Esophagus muscularis mucosa (tissue), 4 donors: ENCODE measurements at regions not wholly inside any gene's neighbourhood (a gene's known extent, or its start where the extent isn't known, plus 50 kb on each side); places are given as distances from the start of the nearest gene placed in this dataset.

Source experiments
- DNase-seq: peaks from one replicate; pipeline ENCODE4 v3.0.0-alpha.2; 2017; ENCODE audit errors: extremely low spot score
- H3K27ac ChIP-seq, 4 donors: fragments of 200-600 bp; sonication (generic); replicated peaks in 1 of 4; 1 replicate in 3 of 4; 2 replicates in 1 of 4; pipeline ENCODE4 v1.5.1; 2016 to 2019; ENCODE audit warnings: mild to moderate bottlenecking in 1 of 4
- H3K27me3 ChIP-seq, 4 donors: fragments of 200-600 bp; sonication (generic); one replicate each; pipeline versions ENCODE4 v1.5.1 to v1.6.0; 2016 to 2019
- H3K36me3 ChIP-seq, 4 donors: fragments of 200-600 bp; sonication (generic); one replicate each; pipeline ENCODE4 v1.5.1; 2016 to 2019
- H3K4me1 ChIP-seq, 4 donors: fragments of 200-600 bp; sonication (generic); one replicate each; pipeline ENCODE4 v1.5.1; 2016 to 2019
- H3K4me3 ChIP-seq, 4 donors: fragments of 200-600 bp; sonication (generic); 1 replicate in 2 of 4; 2 replicates in 2 of 4; pipeline ENCODE4 v1.5.1; 2016 to 2019; ENCODE audit warnings: mild to moderate bottlenecking in 4 of 4, moderate library complexity in 1 of 4
- H3K9me3 ChIP-seq, 4 donors: fragments of 200-600 bp; sonication (generic); 1 replicate in 3 of 4; 2 replicates in 1 of 4; pipeline ENCODE4 v1.5.1; 2016 to 2019
- CTCF ChIP-seq, 3 experiments: fragments of 200-600 bp in 2 of 3; fragments of 450-650 bp in 1 of 3; sonication (generic) in 2 of 3; IDR thresholded peaks; one replicate each; pipeline ENCODE4 v1.5.1; 2017 to 2019; ENCODE audit warnings: antibody characterized with exemption in 3 of 3, mild to moderate bottlenecking in 2 of 3, moderate library complexity in 1 of 3
- EP300 ChIP-seq: sonication (generic); formaldehyde crosslinking; IDR thresholded peaks from one replicate; pipeline ENCODE4 v1.6.1; 2017; ENCODE audit warnings: antibody characterized with exemption
- POLR2A ChIP-seq: fragments of 450-650 bp; IDR thresholded peaks from one replicate; pipeline ENCODE4 v1.6.1; 2017; ENCODE audit warnings: antibody characterized with exemption, moderate library complexity, mild to moderate bottlenecking, low read depth
- POLR2AphosphoS5 ChIP-seq, 2 donors: sonication (generic); formaldehyde crosslinking; IDR thresholded peaks; one replicate each; pipeline ENCODE4 v1.6.1; 2017; ENCODE audit warnings: antibody characterized with exemption in 2 of 2
- WGBS: methylation state at CpG from one replicate; pipeline ENCODE4 v1.1.5; 2018; 5-methylcytosine and 5-hydroxymethylcytosine counted together
- intact Hi-C: fragments of 100-400 bp; cut with DNase I; formaldehyde crosslinking; loops from one replicate; pipeline ENCODE4 v1.15.1; 2023

DNA sequence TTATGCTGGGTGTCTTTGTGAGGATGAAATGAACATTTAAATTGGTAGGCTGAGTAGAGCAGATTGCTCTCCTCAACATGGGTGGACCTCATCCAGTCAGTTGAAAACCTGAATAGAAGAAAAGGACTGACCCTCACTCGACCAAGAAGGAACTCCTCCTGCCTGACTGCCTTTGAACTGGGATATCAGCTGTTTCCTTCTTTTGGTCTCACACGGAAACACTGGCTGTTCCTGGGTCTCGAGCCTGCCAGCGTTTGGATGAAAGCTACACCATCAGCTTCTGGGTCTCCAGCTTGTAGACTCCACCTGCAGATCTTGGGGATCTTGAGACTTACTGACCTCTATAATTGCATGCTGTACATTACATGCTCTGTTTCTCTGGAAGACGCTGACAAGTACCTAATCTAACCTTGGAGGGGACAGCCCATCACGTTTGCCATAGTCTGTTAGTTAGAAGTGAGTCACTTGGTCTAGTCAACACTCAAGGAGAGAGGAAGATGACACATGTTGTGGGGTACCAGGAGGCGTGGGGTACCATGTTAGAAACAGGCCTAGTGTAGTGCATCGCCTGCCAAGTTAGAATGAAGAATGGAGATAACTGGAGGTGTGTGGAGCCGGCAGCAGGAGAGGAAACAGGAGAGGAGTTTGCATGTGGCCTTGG, 267.0 kb downstream of the MREG start:
- 77% methylated on average over 9 of the region's 9 CpGs for WGBS

DNA sequence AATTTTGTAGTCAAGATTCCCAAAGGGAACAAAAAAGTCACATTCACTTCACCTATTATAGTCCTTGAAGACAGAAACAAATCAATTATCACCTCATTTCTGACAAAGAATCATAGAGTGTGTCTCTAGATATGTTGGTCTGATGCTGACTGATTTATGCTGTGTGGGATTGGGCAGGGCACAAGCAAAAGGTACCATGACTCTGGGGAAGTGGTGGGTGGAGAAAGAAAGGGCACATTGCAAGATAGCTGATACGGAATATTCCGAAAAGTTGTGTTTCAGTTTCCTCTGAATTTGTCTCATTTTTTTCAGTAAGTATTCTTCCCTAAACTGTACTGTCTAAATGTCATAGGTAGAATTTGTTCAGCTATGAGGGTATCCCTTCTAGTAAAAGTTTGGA, 268.0 kb downstream of the MREG start:
- Histone ChIP-seq H3K27ac (no peak overlapping the region), H3K4me3 (no peak overlapping the region), H3K9me3 (no peaks in the 10 kb centered on the region), H3K27me3 (no peaks in the 10 kb centered on the region), H3K4me1 (peaks cover 8 to 44% (median 31%) of the 10 kb centered on the region in 4 donors), H3K36me3 (no peaks in the 10 kb centered on the region)
- intact Hi-C loops: no loop called here
- TF ChIP-seq POLR2AphosphoS5 (IDR thresholded peaks at IDR 0.05) (no peak), POLR2A (no peak), EP300 (no peak), CTCF (IDR thresholded peaks at IDR 0.05) (no peak)
- no peak for DNase-seq
- 86% methylated on average over 2 of the region's 2 CpGs for WGBS

More for the DNA sequence above, 267.0 kb downstream of the MREG start:
- Histone ChIP-seq H3K36me3 (no peaks in the 10 kb centered on the region), H3K27ac (no peak overlapping the region), H3K4me1 (peaks cover 8 to 55% (median 42%) of the 10 kb centered on the region in 4 donors), H3K4me3 (no peak overlapping the region), H3K9me3 (no peaks in the 10 kb centered on the region), H3K27me3 (no peaks in the 10 kb centered on the region)
- TF ChIP-seq CTCF (IDR thresholded peaks at IDR 0.05): no peak
- no peak for TF ChIP-seq POLR2A
- TF ChIP-seq POLR2AphosphoS5 (IDR thresholded peaks at IDR 0.05): no peak
- TF ChIP-seq EP300: no peak
- no peak for DNase-seq
- intact Hi-C loops: no loop called here

DNA sequence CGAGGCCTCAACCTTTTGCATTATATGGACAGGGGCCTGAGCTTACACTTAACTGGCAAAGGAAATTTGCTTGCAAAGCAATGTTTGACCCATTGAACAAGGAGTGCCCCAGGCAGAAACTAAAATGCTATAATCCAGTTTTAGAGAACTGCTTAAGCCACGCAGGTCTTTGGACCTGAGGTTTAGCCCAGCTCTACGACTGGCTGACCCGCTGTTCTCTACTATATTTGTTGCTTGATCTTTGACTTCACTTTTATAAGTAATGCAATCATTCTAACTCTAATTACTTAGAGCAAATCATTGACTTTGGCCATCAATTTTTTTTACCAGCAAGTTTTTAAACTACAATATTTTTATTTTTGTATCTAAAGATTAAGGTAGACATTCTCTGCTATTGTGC, 268.8 kb downstream of the MREG start:
- Histone ChIP-seq H3K4me3 (no peak overlapping the region), H3K4me1 (peaks cover 6 to 36% (median 23%) of the 10 kb centered on the region in 4 donors), H3K36me3 (no peaks in the 10 kb centered on the region), H3K9me3 (no peaks in the 10 kb centered on the region), H3K27ac (no peak overlapping the region), H3K27me3 (no peaks in the 10 kb centered on the region)
- intact Hi-C loops: no loop called here
- 98% methylated on average over 4 of the region's 4 CpGs for WGBS
- TF ChIP-seq EP300: no peak
- TF ChIP-seq POLR2AphosphoS5 (IDR thresholded peaks at IDR 0.05): no peak
- no peak for TF ChIP-seq POLR2A
- no peak for TF ChIP-seq CTCF (IDR thresholded peaks at IDR 0.05)
- no peak for DNase-seq

GRCh38 chr2:215743066-215743465, 270.3 kb downstream of the MREG start:
- Histone ChIP-seq H3K9me3 (no peaks in the 10 kb centered on the region), H3K27ac (no peak overlapping the region), H3K36me3 (no peaks in the 10 kb centered on the region), H3K4me3 (no peak overlapping the region), H3K27me3 (no peaks in the 10 kb centered on the region), H3K4me1 (peaks cover 0 to 22% (median 9%) of the 10 kb centered on the region in 4 donors)
- no peak for TF ChIP-seq EP300
- DNase-seq: no peak
- intact Hi-C loops: no loop called here

GRCh38 chr2:215742021-215742420, 271.3 kb downstream of the MREG start:
- no peak overlapping the region for H3K4me3 ChIP-seq
- no peaks in the 10 kb centered on the region for H3K36me3 ChIP-seq
- no peaks in the 10 kb centered on the region for H3K9me3 ChIP-seq
- WGBS: 94% methylated on average over 2 of the region's 2 CpGs
- DNase-seq: no peak
- TF ChIP-seq EP300: no peak
- TF ChIP-seq CTCF (IDR thresholded peaks at IDR 0.05): no peak
- no peak for TF ChIP-seq POLR2AphosphoS5 (IDR thresholded peaks at IDR 0.05)
- no peak for TF ChIP-seq POLR2A
- no peaks in the 10 kb centered on the region for H3K27me3 ChIP-seq
- intact Hi-C loops: no loop called here
- H3K27ac ChIP-seq: no peak overlapping the region
- peaks cover 0 to 11% (median 3%) of the 10 kb centered on the region in 4 donors for H3K4me1 ChIP-seq
